GM12872 (cell line): ENCODE measurements at regions not wholly inside any gene's neighbourhood (a gene's known extent, or its start where the extent isn't known, plus 50 kb on each side); places are given as distances from the start of the nearest gene placed in this dataset.

Experiments
- TF ChIP-seq, protein P1 (sequence below): IDR thresholded peaks from 3 replicates; pipeline ENCODE4 v1.5.1; 2011; ENCODE audit warnings: low read depth, mild to moderate bottlenecking, low read length, moderate library complexity; ENCODE audit not compliant: insufficient read depth

DNA sequence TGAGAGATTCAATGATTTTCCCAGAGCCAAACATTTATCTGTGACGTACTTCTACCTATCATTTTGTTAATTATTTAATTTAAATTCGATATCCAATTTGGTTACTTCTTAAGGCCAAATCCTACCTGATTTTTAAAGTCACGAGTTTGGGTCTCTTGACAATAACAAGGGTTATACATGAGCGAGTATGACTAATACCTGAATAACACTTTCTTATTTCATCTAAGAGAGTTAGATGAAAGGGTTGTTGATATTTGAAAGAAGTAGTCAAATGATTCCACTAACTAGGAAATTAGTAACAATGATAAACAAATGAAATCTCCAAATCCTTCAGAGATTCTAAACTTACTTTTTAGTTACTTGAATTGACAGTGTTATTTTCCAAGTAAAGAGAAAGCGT is 1086.9 kb downstream of the XPNPEP1 start:
- TF ChIP-seq, protein P1, sequence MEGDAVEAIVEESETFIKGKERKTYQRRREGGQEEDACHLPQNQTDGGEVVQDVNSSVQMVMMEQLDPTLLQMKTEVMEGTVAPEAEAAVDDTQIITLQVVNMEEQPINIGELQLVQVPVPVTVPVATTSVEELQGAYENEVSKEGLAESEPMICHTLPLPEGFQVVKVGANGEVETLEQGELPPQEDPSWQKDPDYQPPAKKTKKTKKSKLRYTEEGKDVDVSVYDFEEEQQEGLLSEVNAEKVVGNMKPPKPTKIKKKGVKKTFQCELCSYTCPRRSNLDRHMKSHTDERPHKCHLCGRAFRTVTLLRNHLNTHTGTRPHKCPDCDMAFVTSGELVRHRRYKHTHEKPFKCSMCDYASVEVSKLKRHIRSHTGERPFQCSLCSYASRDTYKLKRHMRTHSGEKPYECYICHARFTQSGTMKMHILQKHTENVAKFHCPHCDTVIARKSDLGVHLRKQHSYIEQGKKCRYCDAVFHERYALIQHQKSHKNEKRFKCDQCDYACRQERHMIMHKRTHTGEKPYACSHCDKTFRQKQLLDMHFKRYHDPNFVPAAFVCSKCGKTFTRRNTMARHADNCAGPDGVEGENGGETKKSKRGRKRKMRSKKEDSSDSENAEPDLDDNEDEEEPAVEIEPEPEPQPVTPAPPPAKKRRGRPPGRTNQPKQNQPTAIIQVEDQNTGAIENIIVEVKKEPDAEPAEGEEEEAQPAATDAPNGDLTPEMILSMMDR: no peak

- TF ChIP-seq, protein P1: no peak
Observed at GRCh38 chr10:108822026-108822425, 1101.3 kb downstream of the XPNPEP1 start.

DNA sequence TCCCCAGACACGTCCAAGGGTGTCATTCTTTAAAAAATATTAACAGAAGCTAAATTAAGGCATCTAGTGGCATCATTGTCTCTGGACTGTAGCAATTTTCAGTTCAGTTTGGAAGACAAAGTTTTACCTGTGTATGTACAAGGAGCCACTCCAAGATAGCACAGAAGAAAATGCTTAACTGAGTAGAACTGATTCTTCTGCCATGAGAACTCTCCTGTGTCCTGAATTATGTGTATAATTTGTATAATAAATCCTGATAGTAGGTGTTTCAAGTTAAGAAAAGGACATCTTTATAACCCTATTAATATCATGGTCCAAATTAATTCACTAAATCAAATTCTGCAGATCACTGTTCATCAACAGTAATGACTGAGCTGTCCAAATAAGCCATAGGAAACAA is 1104.0 kb downstream of the XPNPEP1 start:
- TF ChIP-seq, protein P1: no peak

- TF ChIP-seq, protein P1: no peak
Observed at GRCh38 chr10:108817584-108817983, 1105.7 kb downstream of the XPNPEP1 start.

GRCh38 chr10:108817135-108817534 is 1106.2 kb downstream of the XPNPEP1 start:
- TF ChIP-seq, protein P1: no peak

GRCh38 chr10:108812906-108813305 is 1110.4 kb downstream of the XPNPEP1 start:
- TF ChIP-seq, protein P1: no peak

- TF ChIP-seq, protein P1: no peak
Observed at GRCh38 chr10:108812296-108812695, 1111.0 kb downstream of the XPNPEP1 start.

GRCh38 chr10:108808228-108808627 is 1115.1 kb downstream of the XPNPEP1 start:
- TF ChIP-seq, protein P1: no peak
